IMR-90 (cell line): ENCODE measurements at regions not wholly inside any gene's neighbourhood (a gene's known extent, or its start where the extent isn't known, plus 50 kb on each side); places are given as distances from the start of the nearest gene placed in this dataset.

Experiments
- ATAC-seq: fragments of 200-7000 bp; cut with Tn5 transposase; 2 replicates; pipeline ENCODE4 v1.9.1; 2020; ENCODE audit warnings: low read depth, mild to moderate bottlenecking, moderate library complexity
- BruUV-seq: library from RNA; stranded (reverse); fragments of 400-500 nt; replicated peaks from 2 replicates; lab custom pipeline; 2021; lab: Mats Ljungman, UMichigan
- CTCF ChIA-PET: fragments of 300-600 bp; formaldehyde crosslinking; extraction: SDS; loops from one replicate; lab custom pipeline; 2021; ENCODE audit warnings: antibody characterized with exemption; lab: Yijun Ruan, JAX
- POLR2A ChIA-PET: fragments of 300-600 bp; sonication (Branson Sonifier 250); formaldehyde crosslinking; loops from one replicate; lab custom pipeline; 2022; ENCODE audit warnings: antibody characterized with exemption; ENCODE audit not compliant: unreplicated experiment; lab: Charles Lee
- DNase-seq: peaks from one replicate; pipeline ENCODE4 v3.0.0; 2013
- H2AFZ ChIP-seq: replicated peaks from 2 replicates; pipeline ENCODE3; 2013; ENCODE audit warnings: low read length, mild to moderate bottlenecking; ENCODE audit not compliant: poor library complexity
- H2AK5ac ChIP-seq: 2 replicates; pipeline ENCODE4 v1.6.1; 2013; ENCODE audit warnings: low read depth, low read length, inconsistent platforms
- H2AK9ac ChIP-seq: replicated peaks from 2 replicates; pipeline ENCODE3; 2013; ENCODE audit warnings: mild to moderate bottlenecking, low read depth, low read length, moderate library complexity; ENCODE audit not compliant: poor library complexity
- H2BK120ac ChIP-seq: 2 replicates; pipeline ENCODE4 v1.6.1; 2013; ENCODE audit warnings: low read depth, low read length, inconsistent platforms
- H2BK15ac ChIP-seq: 3 replicates; pipeline ENCODE4 v1.6.1; 2013; ENCODE audit warnings: low read depth, low read length, inconsistent platforms
- H2BK20ac ChIP-seq: 2 replicates; pipeline ENCODE4 v1.6.1; 2013; ENCODE audit warnings: low read depth, mild to moderate bottlenecking, inconsistent platforms, low read length, moderate library complexity
- H2BK5ac ChIP-seq: 2 replicates; pipeline ENCODE4 v1.6.1; 2013; ENCODE audit warnings: mild to moderate bottlenecking, low read depth, low read length, inconsistent platforms; ENCODE audit not compliant: poor library complexity, severe bottlenecking
- H3K14ac ChIP-seq: replicated peaks from 2 replicates; pipeline ENCODE4 v1.6.1; 2013; ENCODE audit warnings: low read depth, low read length, inconsistent platforms
- H3K18ac ChIP-seq: 2 replicates; pipeline ENCODE4 v1.6.1; 2013; ENCODE audit warnings: low read depth, low read length, control low read depth
- H3K23ac ChIP-seq: 2 replicates; pipeline ENCODE4 v1.6.1; 2013; ENCODE audit warnings: low read depth, low read length, inconsistent platforms
- H3K27ac ChIP-seq: 2 replicates; pipeline ENCODE4 v1.5.1; 2013; ENCODE audit warnings: mild to moderate bottlenecking, control low read depth, low read length; ENCODE audit not compliant: insufficient read depth
- H3K27me3 ChIP-seq: 2 replicates; pipeline ENCODE4 v1.6.1; 2013; ENCODE audit warnings: low read length; ENCODE audit not compliant: control insufficient read depth, insufficient read depth
- H3K36me3 ChIP-seq: 2 replicates; pipeline ENCODE4 v1.6.1; 2013; ENCODE audit warnings: low read length, mixed read lengths; ENCODE audit not compliant: control insufficient read depth, insufficient read depth
- H3K4ac ChIP-seq: 2 replicates; pipeline ENCODE4 v1.6.1; 2013; ENCODE audit warnings: low read depth, low read length, inconsistent platforms
- H3K4me1 ChIP-seq: 2 replicates; pipeline ENCODE4 v1.6.1; 2013; ENCODE audit warnings: low read length, mixed read lengths; ENCODE audit not compliant: control insufficient read depth, insufficient read depth
- H3K4me2 ChIP-seq: 2 replicates; pipeline ENCODE4 v1.6.1; 2013; ENCODE audit warnings: low read depth, mild to moderate bottlenecking, control low read depth, low read length, moderate library complexity
- H3K4me3 ChIP-seq: 2 replicates; pipeline ENCODE4 v1.5.1; 2013; ENCODE audit warnings: low read depth, mild to moderate bottlenecking, control low read depth, low read length, moderate library complexity; ENCODE audit not compliant: insufficient read depth
- H3K56ac ChIP-seq: 2 replicates; pipeline ENCODE4 v1.6.1; 2013; ENCODE audit warnings: low read length, inconsistent platforms; ENCODE audit not compliant: insufficient read depth; ENCODE audit errors: extremely low read depth
- H3K79me1 ChIP-seq, 2 experiments: 2 replicates each; pipeline ENCODE4 v1.6.1; 2013; ENCODE audit warnings: low read length in 2 of 2, inconsistent platforms in 1 of 2, low read depth in 1 of 2
- H3K9ac ChIP-seq: 2 replicates; pipeline ENCODE4 v1.6.1; 2013; ENCODE audit warnings: low read depth, low read length, control low read depth
- H3K9me1 ChIP-seq: 2 replicates; pipeline ENCODE4 v1.6.1; 2013; ENCODE audit warnings: low read length, inconsistent platforms; ENCODE audit not compliant: insufficient read depth
- H3K9me3 ChIP-seq: 2 replicates; pipeline ENCODE4 v1.6.1; 2013; ENCODE audit warnings: low read length; ENCODE audit not compliant: control insufficient read depth, insufficient read depth
- H4K20me1 ChIP-seq: 2 replicates; pipeline ENCODE4 v1.6.1; 2013; ENCODE audit warnings: low read length, inconsistent platforms; ENCODE audit not compliant: insufficient read depth
- H4K5ac ChIP-seq: 2 replicates; pipeline ENCODE4 v1.6.1; 2013; ENCODE audit warnings: mild to moderate bottlenecking, low read depth, low read length, control low read depth
- H4K8ac ChIP-seq, 2 experiments: 2 replicates each; pipeline ENCODE4 v1.6.1; 2013; ENCODE audit warnings: low read depth in 2 of 2, low read length in 2 of 2, control low read depth in 1 of 2, inconsistent platforms in 1 of 2
- H4K91ac ChIP-seq: 2 replicates; pipeline ENCODE4 v1.6.1; 2013; ENCODE audit warnings: low read depth, low read length, inconsistent platforms; ENCODE audit not compliant: insufficient read depth
- BHLHE40 ChIP-seq: fragments of 150-350 bp; IDR thresholded peaks from 2 replicates; pipeline ENCODE4 v1.6.1; 2016; ENCODE audit warnings: mild to moderate bottlenecking, low read depth, low read length
- CHD1 ChIP-seq: IDR thresholded peaks from 2 replicates; pipeline ENCODE4 v1.6.1; 2012; ENCODE audit warnings: low read depth, low read length, improper control_type of control experiment
- CTCF ChIP-seq: conservative IDR thresholded peaks from 2 replicates; pipeline ENCODE4 v1.5.1; 2012; ENCODE audit warnings: mild to moderate bottlenecking, low read depth, low read length, improper control_type of control experiment
- MAFK ChIP-seq: IDR thresholded peaks from 2 replicates; pipeline ENCODE4 v1.6.1; 2012; ENCODE audit warnings: low read depth, low read length, improper control_type of control experiment
- POLR2A ChIP-seq: IDR thresholded peaks from 2 replicates; pipeline ENCODE4 v1.6.1; 2012; ENCODE audit warnings: mild to moderate bottlenecking, low read depth, low read length
- RFX5 ChIP-seq: IDR thresholded peaks from 2 replicates; pipeline ENCODE4 v1.8.0; 2012; ENCODE audit warnings: low read depth, mild to moderate bottlenecking, low read length, moderate library complexity
- WGBS, 2 experiments: methylation state at CpG; one replicate each; pipeline versions ENCODE4 v1.1.5 to v1.1.7; 2013; ENCODE audit warnings: missing lambda C conversion rate in 2 of 2; ENCODE audit not compliant: insufficient read length in 1 of 2; ENCODE audit errors: extremely low coverage in 2 of 2; 5-methylcytosine and 5-hydroxymethylcytosine counted together
- dilution Hi-C: fragments of 300-500 bp; cut with HindIII; formaldehyde crosslinking; loops from one replicate; pipeline ENCODE4 v1.14.3; 2018; ENCODE audit warnings: low sequenced_read_pairs; ENCODE audit not compliant: unreplicated experiment
- in situ Hi-C: fragments of 300-500 bp; cut with MboI; formaldehyde crosslinking; loops from 3 replicates; pipeline ENCODE4 v1.14.3; 2019; ENCODE audit warnings: low sequenced_read_pairs, inconsistent platforms, mixed read lengths
- intact Hi-C: fragments of 100-400 bp; cut with micrococcal nuclease; formaldehyde crosslinking; loops from 2 replicates; pipeline ENCODE4 v1.10.0; 2022
- TF ChIP-seq, protein P1 (sequence below): fragments of 150-350 bp; IDR thresholded peaks from 2 replicates; pipeline ENCODE4 v1.6.1; 2017; ENCODE audit warnings: mild to moderate bottlenecking, antibody characterized with exemption, low read length, low read depth

GRCh38 chr5:34589832-34590231 is 66.3 kb upstream of the RAI14 start (continued):
- TF ChIP-seq BHLHE40, result no peak
- TF ChIP-seq, protein P1, sequence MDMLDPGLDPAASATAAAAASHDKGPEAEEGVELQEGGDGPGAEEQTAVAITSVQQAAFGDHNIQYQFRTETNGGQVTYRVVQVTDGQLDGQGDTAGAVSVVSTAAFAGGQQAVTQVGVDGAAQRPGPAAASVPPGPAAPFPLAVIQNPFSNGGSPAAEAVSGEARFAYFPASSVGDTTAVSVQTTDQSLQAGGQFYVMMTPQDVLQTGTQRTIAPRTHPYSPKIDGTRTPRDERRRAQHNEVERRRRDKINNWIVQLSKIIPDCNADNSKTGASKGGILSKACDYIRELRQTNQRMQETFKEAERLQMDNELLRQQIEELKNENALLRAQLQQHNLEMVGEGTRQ, result no peak

DNA sequence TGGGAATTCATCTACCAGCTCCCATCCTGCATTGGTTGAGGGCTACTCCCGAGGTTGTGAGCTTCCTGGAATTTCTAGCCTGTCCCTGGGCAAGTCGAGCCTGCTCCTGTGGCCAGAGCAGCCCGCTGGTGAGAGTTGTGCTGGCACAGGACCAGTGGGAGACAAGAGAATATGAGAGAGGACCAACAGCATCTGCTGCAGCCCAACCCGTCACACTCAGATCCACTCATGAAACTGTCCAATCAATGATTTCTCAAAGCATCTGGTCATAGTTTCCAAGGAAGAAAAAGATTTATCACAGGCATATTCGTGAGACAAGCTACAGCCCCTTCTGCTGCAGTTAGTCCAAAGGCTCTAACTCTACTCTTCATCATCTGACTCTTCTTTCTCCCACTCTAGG is 64.4 kb upstream of the RAI14 start:
- H4K91ac ChIP-seq, result 0 out of 2 replicates have a peak overlapping the region, but pooled peaks have one; percentile 24
- no peak overlapping the region for H3K27ac ChIP-seq
- ChIA-PET POLR2A (no interaction called here), CTCF (no interaction called here)
- H3K4ac ChIP-seq, result peak overlapping the region; percentile 51; the same call in 1 of the 2 replicates
- intact Hi-C loops (no loop called here), dilution Hi-C loops (no loop called here), in situ Hi-C loops (no loop called here)
- H2AK9ac ChIP-seq, result no peak overlapping the region
- H3K27me3 ChIP-seq, result no peaks in the 10 kb centered on the region
- H2BK15ac ChIP-seq, result peak overlapping the region; percentile 2; the same call in 2 of the 3 replicates
- no peaks in the 10 kb centered on the region for H4K20me1 ChIP-seq
- H2AK5ac ChIP-seq, result peak overlapping the region; percentile 62
- peaks cover 13% of the 10 kb centered on the region for H3K4me1 ChIP-seq
- H2BK20ac ChIP-seq, result peak overlapping the region; percentile 2; the same call in 1 of the 2 replicates
- no peak overlapping the region for H4K8ac ChIP-seq
- H3K36me3 ChIP-seq, result no peaks in the 10 kb centered on the region
- no peak overlapping the region for H3K23ac ChIP-seq
- peaks cover 8 to 22% of the 10 kb centered on the region in 2 experiments; a peak in 2 of 4 replicates for H3K79me1 ChIP-seq
- ATAC-seq (no peak), DNase-seq (no peak)
- TF ChIP-seq BHLHE40, result no peak
- peak; percentile 86 for TF ChIP-seq RFX5
- no peak for TF ChIP-seq CHD1
- no peak for TF ChIP-seq CTCF
- no peak for TF ChIP-seq POLR2A
- TF ChIP-seq MAFK, result no peak
- H4K5ac ChIP-seq, result peak overlapping the region; percentile 13; the same call in 1 of the 2 replicates
- no TSS peak for BruUV-seq
- H2BK5ac ChIP-seq, result no peak overlapping the region
- peaks cover 9% of the 10 kb centered on the region for H3K9me1 ChIP-seq
- H3K18ac ChIP-seq, result 0 out of 2 replicates have a peak overlapping the region, but pooled peaks have one; percentile 21
- H2BK120ac ChIP-seq, result peak overlapping the region; percentile 22; the same call in 1 of the 2 replicates
- no peak overlapping the region for H3K9ac ChIP-seq
- no peak overlapping the region for H3K56ac ChIP-seq
- no peaks in the 10 kb centered on the region for H3K9me3 ChIP-seq
- H3K14ac ChIP-seq, result no peak overlapping the region
- H3K4me2 ChIP-seq, result no peak overlapping the region
- H2AFZ ChIP-seq, result no peak overlapping the region
- H3K4me3 ChIP-seq, result no peak overlapping the region
- 100% methylated on average over 1 of the region's 5 CpGs; no CpG with 5 or more reads in 1 of the 2 experiments for WGBS, 2 experiments
